ENCODE measurements at regions not wholly inside any gene's neighbourhood (a gene's known extent, or its start where the extent isn't known, plus 50 kb on each side); places are given as distances from the start of the nearest gene placed in this dataset.
"Not testable (repeated sequence)": the region's sequence is repeated elsewhere in the genome, so short reads cannot be mapped to it uniquely, and the experiment has no call there.

GRCh38 chr6:85754894-85755293 is 112.2 kb upstream of the SYNCRIP start:
- Histone ChIP-seq H3K27me3 (ENCODE audit: insufficient read depth, low read length, poor library complexity) (no peaks in the 10 kb centered on the region), H4K20me1 (ENCODE audit: insufficient read depth, low read length) (no peaks in the 10 kb centered on the region), H2AFZ (ENCODE audit: low read depth, low read length) (no peak overlapping the region), H3K4me2 (ENCODE audit: insufficient read depth, low read length) (no peak overlapping the region), H3K9ac (ENCODE audit: low read depth, low read length) (no peak overlapping the region), H3K27ac (ENCODE audit: low read length) (no peak overlapping the region), H3K79me2 (ENCODE audit: insufficient read depth, low read length) (no peaks in the 10 kb centered on the region), H3K9me3 (ENCODE audit: insufficient read depth, low read length, severe bottlenecking) (no peaks in the 10 kb centered on the region), H3K36me3 (ENCODE audit: insufficient read depth, low read length) (no peaks in the 10 kb centered on the region), H3K4me3 (ENCODE audit: low read depth in 1 of 2, low read length in 2 of 2) (no peak overlapping the region), H3K4me1 (ENCODE audit: insufficient read depth, low read length) (0 out of 2 replicates have a peak, but pooled peaks cover 4% of the 10 kb centered on the region)
- no peak for DNase-seq
- TF ChIP-seq EZH2 (IDR thresholded peaks at IDR 0.05; ENCODE audit: borderline replicate concordance, low read depth, low read length, severe bottlenecking): no peak
- no peak for TF ChIP-seq CTCF (IDR thresholded peaks at IDR 0.05; ENCODE audit: borderline replicate concordance, extremely low read depth, low read length, poor library complexity, severe bottlenecking)
- no peak for ATAC-seq (ENCODE audit: insufficient read depth, low read depth)

GRCh38 chr6:85752602-85753001 is 109.9 kb upstream of the SYNCRIP start:
- H3K27ac ChIP-seq (ENCODE audit: low read length): no peak overlapping the region
- 0 out of 2 replicates have a peak, but pooled peaks cover 2% of the 10 kb centered on the region for H3K4me1 ChIP-seq (ENCODE audit: insufficient read depth, low read length)
- ATAC-seq (ENCODE audit: insufficient read depth, low read depth) (no peak), DNase-seq (no peak)
- H4K20me1 ChIP-seq (ENCODE audit: insufficient read depth, low read length): no peaks in the 10 kb centered on the region
- no peaks in the 10 kb centered on the region for H3K79me2 ChIP-seq (ENCODE audit: insufficient read depth, low read length)
- H3K36me3 ChIP-seq (ENCODE audit: insufficient read depth, low read length): no peaks in the 10 kb centered on the region
- no peak overlapping the region for H3K4me3 ChIP-seq (ENCODE audit: low read depth in 1 of 2, low read length in 2 of 2)
- no peak overlapping the region for H2AFZ ChIP-seq (ENCODE audit: low read depth, low read length)
- TF ChIP-seq CTCF (IDR thresholded peaks at IDR 0.05; ENCODE audit: borderline replicate concordance, extremely low read depth, low read length, poor library complexity, severe bottlenecking): no peak
- no peak for TF ChIP-seq EZH2 (IDR thresholded peaks at IDR 0.05; ENCODE audit: borderline replicate concordance, low read depth, low read length, severe bottlenecking)
- no peak overlapping the region for H3K4me2 ChIP-seq (ENCODE audit: insufficient read depth, low read length)
- no peaks in the 10 kb centered on the region for H3K27me3 ChIP-seq (ENCODE audit: insufficient read depth, low read length, poor library complexity)
- H3K9me3 ChIP-seq (ENCODE audit: insufficient read depth, low read length, severe bottlenecking): no peaks in the 10 kb centered on the region
- no peak overlapping the region for H3K9ac ChIP-seq (ENCODE audit: low read depth, low read length)

GRCh38 chr6:85751374-85752055 is 108.8 kb upstream of the SYNCRIP start:
- H3K27me3 ChIP-seq (ENCODE audit: insufficient read depth, low read length, poor library complexity): no peaks in the 10 kb centered on the region
- DNase-seq (no peak), ATAC-seq (ENCODE audit: insufficient read depth, low read depth) (no peak)
- TF ChIP-seq CTCF (IDR thresholded peaks at IDR 0.05; ENCODE audit: borderline replicate concordance, extremely low read depth, low read length, poor library complexity, severe bottlenecking): no peak
- no peak for TF ChIP-seq EZH2 (IDR thresholded peaks at IDR 0.05; ENCODE audit: borderline replicate concordance, low read depth, low read length, severe bottlenecking)
- no peak overlapping the region for H3K9ac ChIP-seq (ENCODE audit: low read depth, low read length)
- no peak overlapping the region for H3K4me2 ChIP-seq (ENCODE audit: insufficient read depth, low read length)
- H3K4me1 ChIP-seq (ENCODE audit: insufficient read depth, low read length): no peaks in the 10 kb centered on the region
- H2AFZ ChIP-seq (ENCODE audit: low read depth, low read length): no peak overlapping the region
- no peaks in the 10 kb centered on the region for H3K79me2 ChIP-seq (ENCODE audit: insufficient read depth, low read length)
- no peaks in the 10 kb centered on the region for H4K20me1 ChIP-seq (ENCODE audit: insufficient read depth, low read length)
- H3K27ac ChIP-seq (ENCODE audit: low read length): no peak overlapping the region
- H3K4me3 ChIP-seq (ENCODE audit: low read depth in 1 of 2, low read length in 2 of 2): no peak overlapping the region
- H3K36me3 ChIP-seq (ENCODE audit: insufficient read depth, low read length): no peaks in the 10 kb centered on the region
- no peaks in the 10 kb centered on the region for H3K9me3 ChIP-seq (ENCODE audit: insufficient read depth, low read length, severe bottlenecking)

GRCh38 chr6:85750146-85750545 is 107.5 kb upstream of the SYNCRIP start:
- H3K4me1 ChIP-seq (ENCODE audit: insufficient read depth, low read length); DNase-seq; H3K9ac ChIP-seq (ENCODE audit: low read depth, low read length); H2AFZ ChIP-seq (ENCODE audit: low read depth, low read length); H3K36me3 ChIP-seq (ENCODE audit: insufficient read depth, low read length); H3K27ac ChIP-seq (ENCODE audit: low read length); H3K27me3 ChIP-seq (ENCODE audit: insufficient read depth, low read length, poor library complexity); ATAC-seq (ENCODE audit: insufficient read depth, low read depth); H3K4me2 ChIP-seq (ENCODE audit: insufficient read depth, low read length); H3K9me3 ChIP-seq (ENCODE audit: insufficient read depth, low read length, severe bottlenecking); H4K20me1 ChIP-seq (ENCODE audit: insufficient read depth, low read length); H3K4me3 ChIP-seq (ENCODE audit: low read depth in 1 of 2, low read length in 2 of 2); H3K79me2 ChIP-seq (ENCODE audit: insufficient read depth, low read length): not testable (repeated sequence)
